Neural cell (in vitro differentiated cells): ENCODE measurements at regions not wholly inside any gene's neighbourhood (a gene's known extent, or its start where the extent isn't known, plus 50 kb on each side); places are given as distances from the start of the nearest gene placed in this dataset.

Experiments used
- H2AFZ ChIP-seq: fragments of 200-600, 300-800 bp; sonication (generic), shearing (Covaris generic); 2 replicates; pipeline ENCODE4 v1.6.0; 2014; ENCODE audit warnings: low read depth, mild to moderate bottlenecking, antibody characterized with exemption, low read length, moderate library complexity
- H3F3A ChIP-seq: fragments of 200-600 bp; shearing (Covaris generic); 2 replicates; pipeline ENCODE4 v1.6.1; 2016; ENCODE audit warnings: mild to moderate bottlenecking, moderate library complexity, mixed read lengths, antibody characterized with exemption, low read length; ENCODE audit not compliant: insufficient read depth, poor library complexity, severe bottlenecking
- H3K27ac ChIP-seq: fragments of 200-600, 300-800 bp; sonication (generic), shearing (Covaris generic); 2 replicates; pipeline ENCODE4 v1.5.1; 2014; ENCODE audit warnings: mild to moderate bottlenecking, low read length, moderate library complexity
- H3K27me3 ChIP-seq: fragments of 300-800, 200-600 bp; sonication (generic), shearing (Covaris generic); 2 replicates; pipeline ENCODE4 v1.6.0; 2014; ENCODE audit warnings: mild to moderate bottlenecking, low read depth, low read length, moderate library complexity; ENCODE audit not compliant: insufficient read depth
- H3K36me3 ChIP-seq: fragments of 300-800, 200-600 bp; sonication (generic), shearing (Covaris generic); 2 replicates; pipeline ENCODE4 v1.5.1; 2014; ENCODE audit warnings: mild to moderate bottlenecking, antibody characterized with exemption, low read length, moderate library complexity; ENCODE audit not compliant: insufficient read depth
- H3K4me2 ChIP-seq: fragments of 300-800, 200-600 bp; sonication (generic), shearing (Covaris generic); 2 replicates; pipeline ENCODE4 v1.6.0; 2014; ENCODE audit warnings: mild to moderate bottlenecking, low read length
- H3K4me3 ChIP-seq: fragments of 300-800, 200-600 bp; sonication (generic), shearing (Covaris generic); 2 replicates; pipeline ENCODE4 v1.5.1; 2014; ENCODE audit warnings: mild to moderate bottlenecking, low read length, moderate library complexity
- H3K79me2 ChIP-seq: fragments of 200-600 bp; shearing (Covaris generic); replicated peaks from 2 replicates; pipeline ENCODE4 v1.6.0; 2014; ENCODE audit warnings: mild to moderate bottlenecking, low read length, moderate library complexity; ENCODE audit not compliant: insufficient read depth
- H3K9ac ChIP-seq: fragments of 300-800, 200-600 bp; sonication (generic), shearing (Covaris generic); 2 replicates; pipeline ENCODE4 v1.6.1; 2016; ENCODE audit warnings: mild to moderate bottlenecking, low read length, mixed read lengths
- H3K9me2 ChIP-seq: fragments of 200-600 bp; shearing (Covaris generic); 2 replicates; pipeline ENCODE4 v1.6.1; 2016; ENCODE audit warnings: mild to moderate bottlenecking, low read length, mixed read lengths; ENCODE audit not compliant: insufficient read depth
- H3K9me3 ChIP-seq: fragments of 200-600, 300-800 bp; sonication (generic), shearing (Covaris generic); 2 replicates; pipeline ENCODE4 v1.6.1; 2016; ENCODE audit warnings: mild to moderate bottlenecking, mixed run types, low read length, moderate library complexity, mixed read lengths
- H4K20me1 ChIP-seq: fragments of 200-600 bp; shearing (Covaris generic); 2 replicates; pipeline ENCODE4 v1.6.1; 2016; ENCODE audit warnings: mild to moderate bottlenecking, mixed run types; ENCODE audit not compliant: insufficient read depth
- CTCF ChIP-seq: fragments of 450-650 bp; IDR thresholded peaks from 2 replicates; pipeline ENCODE4 v1.5.1; 2014; ENCODE audit warnings: antibody characterized with exemption, mild to moderate bottlenecking, moderate library complexity; ENCODE audit not compliant: poor library complexity, severe bottlenecking
- EP300 ChIP-seq: fragments of 450-650 bp; conservative IDR thresholded peaks from 2 replicates; pipeline ENCODE4 v1.6.1; 2014; ENCODE audit warnings: antibody characterized with exemption, mild to moderate bottlenecking, moderate library complexity; ENCODE audit not compliant: poor library complexity, severe bottlenecking
- EZH2 ChIP-seq: fragments of 200-600, 300-800 bp; shearing (Covaris generic), sonication (generic); IDR thresholded peaks from 2 replicates; pipeline ENCODE4 v1.6.1; 2014; ENCODE audit warnings: antibody characterized with exemption, low read length, borderline replicate concordance, mild to moderate bottlenecking; ENCODE audit not compliant: insufficient read depth, poor library complexity, severe bottlenecking
- MXI1 ChIP-seq: fragments of 450-650 bp; conservative IDR thresholded peaks from 2 replicates; pipeline ENCODE4 v1.6.1; 2014; ENCODE audit warnings: antibody characterized with exemption, mild to moderate bottlenecking; ENCODE audit not compliant: poor library complexity, severe bottlenecking
- POLR2AphosphoS5 ChIP-seq: IDR thresholded peaks from 2 replicates; pipeline ENCODE4 v1.6.1; 2012
- RAD21 ChIP-seq: fragments of 450-650 bp; conservative IDR thresholded peaks from 2 replicates; pipeline ENCODE4 v1.6.1; 2014; ENCODE audit warnings: antibody characterized with exemption, mild to moderate bottlenecking, moderate library complexity
- REST ChIP-seq: IDR thresholded peaks from 2 replicates; pipeline ENCODE4 v1.6.1; 2012; ENCODE audit warnings: borderline replicate concordance
- SMC3 ChIP-seq: fragments of 450-650 bp; conservative IDR thresholded peaks from 2 replicates; pipeline ENCODE4 v1.6.1; 2014; ENCODE audit warnings: antibody characterized with exemption, mild to moderate bottlenecking, moderate library complexity; ENCODE audit not compliant: poor library complexity
- TAF1 ChIP-seq: IDR thresholded peaks from 2 replicates; pipeline ENCODE4 v1.6.1; 2012; ENCODE audit warnings: low read depth

- H3K79me2 ChIP-seq, result no peaks in the 10 kb centered on the region
- no peaks in the 10 kb centered on the region for H3K9me2 ChIP-seq
- no peak for TF ChIP-seq REST
- no peak for TF ChIP-seq POLR2AphosphoS5
- no peak for TF ChIP-seq CTCF
- no peak for TF ChIP-seq RAD21
- no peak for TF ChIP-seq TAF1
- no peak for TF ChIP-seq EP300
- TF ChIP-seq EZH2, result no peak
- TF ChIP-seq SMC3, result no peak
- TF ChIP-seq MXI1, result no peak
- no peaks in the 10 kb centered on the region for H4K20me1 ChIP-seq
- H3K36me3 ChIP-seq, result no peaks in the 10 kb centered on the region
- no peaks in the 10 kb centered on the region for H3K9me3 ChIP-seq
- no peak overlapping the region for H3K4me2 ChIP-seq
- no peaks in the 10 kb centered on the region for H3K27me3 ChIP-seq
- H3F3A ChIP-seq, result no peaks in the 10 kb centered on the region
- H3K9ac ChIP-seq, result no peak overlapping the region
- H3K4me3 ChIP-seq, result no peak overlapping the region
- no peak overlapping the region for H3K27ac ChIP-seq
- H2AFZ ChIP-seq, result no peak overlapping the region
These were observed 646.9 kb downstream of the FAT4 start for GRCh38 chr4:125961626-125962025.

DNA sequence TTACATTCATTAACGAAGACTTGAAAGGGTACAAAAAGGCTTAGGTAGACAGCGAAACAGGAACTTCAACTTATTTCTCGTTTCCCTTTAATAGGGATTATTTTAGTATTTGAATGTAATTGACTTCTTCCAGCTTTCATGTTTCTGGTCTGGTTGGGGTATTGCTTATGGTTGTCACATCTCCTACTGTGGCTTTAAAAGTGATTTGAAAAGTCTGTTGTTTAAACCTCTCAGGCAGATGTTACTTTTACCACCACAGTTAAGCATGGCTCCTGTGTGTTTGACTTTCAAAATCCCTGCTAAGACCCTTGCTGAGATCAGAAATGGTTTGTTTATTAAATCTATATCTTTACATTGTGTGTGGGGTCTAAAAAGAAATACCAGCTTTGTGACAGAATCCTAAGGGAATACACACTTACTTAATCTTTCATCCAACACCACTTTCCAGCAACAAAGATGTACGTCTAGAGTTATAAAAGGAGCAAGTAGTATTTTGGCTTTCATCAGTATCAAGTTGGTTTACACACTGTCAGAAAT is 661.2 kb downstream of the FAT4 start:
- no peak overlapping the region for H2AFZ ChIP-seq

More for the DNA sequence above, 661.2 kb downstream of the FAT4 start:
- Histone ChIP-seq H3F3A (no peaks in the 10 kb centered on the region), H3K4me3 (no peak overlapping the region), H3K9me2 (no peaks in the 10 kb centered on the region), H3K4me2 (no peak overlapping the region), H3K9ac (no peak overlapping the region), H3K36me3 (no peaks in the 10 kb centered on the region), H3K79me2 (no peaks in the 10 kb centered on the region), H4K20me1 (no peaks in the 10 kb centered on the region), H3K27ac (no peak overlapping the region), H3K9me3 (no peaks in the 10 kb centered on the region), H3K27me3 (no peaks in the 10 kb centered on the region)
- TF ChIP-seq MXI1 (no peak), RAD21 (no peak), TAF1 (no peak), REST (no peak)
